GM19467 (cell line): ENCODE measurements at regions not wholly inside any gene's neighbourhood (a gene's known extent, or its start where the extent isn't known, plus 50 kb on each side); places are given as distances from the start of the nearest gene placed in this dataset.

Experiments used
- ATAC-seq: cut with Tn5 transposase; IDR thresholded peaks from one replicate; pipeline ENCODE4 v1.9.1; 2021; ENCODE audit warnings: mild to moderate bottlenecking, moderate library complexity; ENCODE audit not compliant: unreplicated experiment

DNA sequence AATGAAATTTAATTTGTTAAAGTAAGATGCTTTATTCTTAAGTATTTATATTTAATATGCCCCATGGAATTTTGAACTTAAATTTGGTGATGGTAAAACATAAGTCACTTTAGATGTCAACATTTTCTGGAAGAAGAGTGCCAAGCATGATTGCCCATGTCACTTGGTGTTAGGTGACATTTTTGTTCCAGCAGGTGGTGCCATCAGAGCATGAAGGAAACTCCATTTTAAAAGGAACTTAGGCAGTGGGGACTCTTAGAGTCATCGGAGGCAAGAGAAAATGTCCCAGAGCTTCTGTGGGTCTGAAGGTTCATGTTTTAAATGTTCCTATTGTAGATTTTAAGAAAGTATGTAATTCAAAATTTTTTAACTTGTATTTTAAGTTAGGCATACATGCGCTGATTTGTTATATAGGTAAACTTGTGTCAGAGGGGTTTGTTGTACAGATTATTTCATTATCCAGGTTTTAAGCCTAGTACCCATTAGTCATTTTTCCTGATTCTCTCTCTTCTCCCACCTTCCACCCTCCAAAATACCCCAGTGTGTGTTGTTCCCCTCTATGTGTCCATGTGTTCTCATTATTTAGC lies 789.3 kb downstream of the SEMA5A start:
- ATAC-seq: no peak

DNA sequence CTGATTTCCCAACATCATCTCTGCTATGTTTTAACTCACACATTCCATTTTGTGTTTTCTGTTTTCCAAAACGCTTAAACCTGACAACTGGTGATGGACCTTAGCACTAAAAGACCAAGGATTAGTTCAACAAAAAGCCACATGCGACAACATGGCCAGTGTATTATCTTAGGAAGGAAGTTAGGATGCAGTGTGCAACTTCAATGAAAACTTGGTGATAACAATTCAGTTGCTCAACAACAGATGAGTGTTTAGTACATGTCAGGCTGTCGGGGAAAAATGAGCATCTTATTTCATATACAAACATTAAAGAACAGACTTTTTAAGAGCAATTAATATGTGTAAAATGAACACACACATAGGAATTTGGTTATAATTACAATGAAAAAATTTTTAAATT lies 780.0 kb downstream of the SEMA5A start:
- ATAC-seq: no peak

GRCh38 chr5:8766448-8766847 lies 779.4 kb downstream of the SEMA5A start:
- no peak for ATAC-seq

- ATAC-seq: no peak
Measured at GRCh38 chr5:8767111-8767510, 778.8 kb downstream of the SEMA5A start.

- ATAC-seq: no peak
Measured at GRCh38 chr5:8767746-8768145, 778.1 kb downstream of the SEMA5A start.

DNA sequence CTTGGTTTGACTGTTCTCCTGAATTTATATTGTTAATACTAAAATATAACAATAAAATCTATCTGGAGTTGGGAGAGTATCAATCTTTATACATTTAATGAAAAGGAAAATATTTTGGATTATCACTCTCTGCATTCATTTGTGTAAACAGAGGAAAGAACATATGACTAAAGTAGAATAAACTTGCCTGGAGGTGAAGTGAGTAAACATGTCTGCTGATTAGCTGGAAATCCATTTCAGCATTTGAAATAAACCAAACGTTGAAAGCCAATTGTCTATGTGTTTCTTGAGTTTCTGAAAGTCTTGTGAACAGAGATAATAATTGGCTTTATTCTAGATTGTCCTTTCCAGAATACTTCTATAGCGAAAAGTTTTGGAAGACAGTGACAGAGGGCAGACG lies 776.2 kb downstream of the SEMA5A start:
- no peak for ATAC-seq

GRCh38 chr5:8770431-8770830 lies 775.4 kb downstream of the SEMA5A start:
- ATAC-seq: no peak

GRCh38 chr5:8773046-8773615 lies 772.7 kb downstream of the SEMA5A start:
- ATAC-seq: no peak

- ATAC-seq: no peak
Measured at GRCh38 chr5:8784692-8785091, 761.2 kb downstream of the SEMA5A start.

DNA sequence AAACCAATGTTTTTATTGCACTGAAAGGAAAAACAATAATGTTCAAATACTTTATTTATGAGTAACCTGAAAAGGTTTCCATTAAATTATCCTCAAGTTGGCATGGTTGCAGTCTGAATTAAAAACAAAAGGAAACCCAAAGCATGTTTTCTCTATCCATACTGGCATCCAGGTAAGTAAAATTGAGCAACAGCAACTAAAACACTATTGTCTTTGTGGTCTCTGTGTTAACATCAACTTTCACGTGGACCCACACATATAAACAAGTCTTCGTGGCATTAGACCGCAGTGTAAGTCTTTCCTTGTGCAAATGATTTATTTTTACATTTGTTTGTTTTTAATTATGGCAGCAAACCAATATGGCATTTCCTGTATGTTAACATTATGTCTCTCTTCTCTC lies 757.6 kb downstream of the SEMA5A start:
- ATAC-seq: no peak

- no peak for ATAC-seq
Measured at GRCh38 chr5:8805653-8806052, 740.2 kb downstream of the SEMA5A start.

GRCh38 chr5:8807636-8808035 lies 738.2 kb downstream of the SEMA5A start:
- ATAC-seq: no peak

- ATAC-seq: no peak
Measured at GRCh38 chr5:8811581-8811980, 734.3 kb downstream of the SEMA5A start.

GRCh38 chr5:8813180-8813579 lies 732.7 kb downstream of the SEMA5A start:
- no peak for ATAC-seq

DNA sequence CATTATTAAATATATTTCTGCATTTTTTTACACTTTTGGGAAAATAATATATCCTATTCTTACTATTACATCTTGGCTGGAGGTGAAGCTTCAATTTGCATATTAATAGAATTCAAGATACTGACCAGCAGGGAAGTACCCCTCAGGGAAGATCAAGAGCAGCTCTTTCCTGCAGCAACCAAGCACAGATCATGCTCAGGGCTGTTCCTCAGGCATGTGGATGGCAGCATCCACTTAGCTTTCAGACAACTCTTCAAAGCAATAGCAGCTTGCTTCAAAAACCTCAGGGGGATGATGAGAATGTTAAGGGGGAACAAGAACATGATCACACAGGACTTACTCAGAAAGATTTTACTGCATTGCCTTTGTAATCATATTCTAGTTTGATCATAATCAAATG lies 731.8 kb downstream of the SEMA5A start:
- ATAC-seq: no peak

DNA sequence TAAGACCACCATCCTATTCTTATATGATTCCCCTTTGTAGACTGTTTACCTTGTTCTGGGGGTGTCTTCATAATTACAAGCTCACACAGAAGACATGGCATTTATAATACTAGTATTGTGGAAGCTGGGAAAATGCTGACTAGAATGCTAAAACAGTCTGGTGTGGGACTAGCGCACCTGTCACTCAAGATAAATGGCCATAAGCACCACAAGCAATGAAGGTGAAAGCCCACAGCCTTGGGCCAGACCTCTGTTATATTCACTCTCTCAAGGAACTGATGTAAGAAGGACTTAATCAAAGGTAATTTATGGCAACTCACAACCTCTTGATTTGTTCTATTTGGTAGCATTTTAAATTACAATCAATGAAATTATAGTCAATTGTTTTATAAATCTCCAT lies 721.5 kb downstream of the SEMA5A start:
- no peak for ATAC-seq

GRCh38 chr5:8825139-8825757 lies 720.6 kb downstream of the SEMA5A start:
- no peak for ATAC-seq

DNA sequence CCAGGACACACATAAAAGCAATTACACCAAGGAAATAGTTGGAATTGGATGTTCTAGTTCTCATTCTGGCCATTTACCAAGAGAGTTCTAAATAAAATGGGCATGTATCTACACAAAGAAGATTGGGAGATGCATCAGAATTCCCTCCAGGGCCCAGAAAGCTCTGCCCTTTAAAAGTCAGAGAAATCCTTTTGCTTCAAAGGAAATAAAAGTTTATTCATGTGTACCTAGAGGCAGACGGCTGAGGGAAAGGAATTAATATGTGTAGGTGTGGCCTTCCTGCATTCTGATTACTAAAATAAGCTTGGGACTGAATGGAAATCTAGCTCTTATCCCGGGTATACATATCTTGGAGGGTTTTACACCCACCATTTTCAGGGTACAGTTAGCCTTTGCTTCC lies 719.4 kb downstream of the SEMA5A start:
- no peak for ATAC-seq

GRCh38 chr5:8827696-8828095 lies 718.2 kb downstream of the SEMA5A start:
- ATAC-seq: no peak

DNA sequence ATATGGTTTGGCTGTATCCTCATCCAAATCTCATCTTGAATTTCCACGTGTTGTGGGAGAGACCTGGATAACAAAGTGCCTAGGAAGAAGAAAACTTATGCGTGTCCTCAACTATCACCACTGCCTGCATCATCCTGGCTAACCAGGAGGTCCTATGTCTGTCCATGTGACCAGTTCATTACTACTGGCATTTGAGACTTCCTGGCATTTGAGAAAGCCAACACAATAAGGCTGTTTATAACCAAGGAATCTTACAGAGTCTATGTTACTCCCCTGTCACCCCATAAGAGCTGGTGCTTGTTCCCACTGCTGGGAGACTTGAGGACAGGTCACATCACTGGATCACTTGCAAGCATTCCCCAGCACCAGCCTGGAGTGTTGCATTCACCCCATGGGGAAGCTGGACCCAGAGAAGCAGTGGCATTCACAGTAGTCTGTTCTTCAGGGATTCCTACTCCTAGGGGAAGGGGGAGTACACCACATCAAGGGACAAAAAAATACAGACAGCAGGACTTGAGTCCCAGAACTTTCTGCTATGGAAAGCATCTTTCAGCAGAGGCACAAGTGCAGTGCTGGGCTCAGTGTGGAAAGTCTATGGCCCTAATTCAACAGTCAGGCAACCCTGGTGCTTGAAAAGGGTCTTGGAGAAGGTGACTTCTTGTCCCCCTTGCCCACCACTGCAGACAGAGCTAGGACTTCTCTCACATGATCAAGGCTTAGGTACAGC lies 717.1 kb downstream of the SEMA5A start:
- no peak for ATAC-seq

GRCh38 chr5:8829323-8830029 lies 716.4 kb downstream of the SEMA5A start:
- ATAC-seq: no peak
